Fibroblast of gingiva (primary cell): ENCODE measurements at regions not wholly inside any gene's neighbourhood (a gene's known extent, or its start where the extent isn't known, plus 50 kb on each side); places are given as distances from the start of the nearest gene placed in this dataset.

Source experiments
- DNase-seq: peaks from one replicate; pipeline ENCODE4 v3.0.0-alpha.2; 2011; ENCODE audit warnings: low read depth

GRCh38 chr14:76551906-76552305 is 176.0 kb downstream of the ESRRB start:
- DNase-seq, result no peak

GRCh38 chr14:76564471-76565422 is 188.8 kb downstream of the ESRRB start:
- DNase-seq, result no peak

DNA sequence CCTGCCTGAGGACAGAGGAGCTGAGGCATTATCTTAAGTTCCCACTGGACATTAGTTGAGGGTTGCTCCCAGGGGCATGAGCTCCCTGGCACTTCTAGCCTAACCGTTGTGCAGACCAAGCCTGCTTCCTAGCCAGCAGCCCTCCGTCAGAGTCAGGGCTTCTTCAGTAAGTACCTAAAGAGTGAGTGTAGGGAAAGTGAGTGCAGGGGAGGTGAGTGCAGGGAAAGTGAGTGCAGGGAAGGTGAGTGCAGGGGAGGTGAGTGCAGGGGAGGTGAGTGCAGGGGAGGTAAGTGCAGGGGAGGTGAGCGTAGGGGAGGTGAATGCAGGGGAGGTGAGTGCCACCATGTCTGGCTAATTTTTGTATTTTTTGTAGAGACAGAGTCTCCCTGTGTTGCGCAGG is 190.5 kb downstream of the ESRRB start:
- DNase-seq, result no peak

DNA sequence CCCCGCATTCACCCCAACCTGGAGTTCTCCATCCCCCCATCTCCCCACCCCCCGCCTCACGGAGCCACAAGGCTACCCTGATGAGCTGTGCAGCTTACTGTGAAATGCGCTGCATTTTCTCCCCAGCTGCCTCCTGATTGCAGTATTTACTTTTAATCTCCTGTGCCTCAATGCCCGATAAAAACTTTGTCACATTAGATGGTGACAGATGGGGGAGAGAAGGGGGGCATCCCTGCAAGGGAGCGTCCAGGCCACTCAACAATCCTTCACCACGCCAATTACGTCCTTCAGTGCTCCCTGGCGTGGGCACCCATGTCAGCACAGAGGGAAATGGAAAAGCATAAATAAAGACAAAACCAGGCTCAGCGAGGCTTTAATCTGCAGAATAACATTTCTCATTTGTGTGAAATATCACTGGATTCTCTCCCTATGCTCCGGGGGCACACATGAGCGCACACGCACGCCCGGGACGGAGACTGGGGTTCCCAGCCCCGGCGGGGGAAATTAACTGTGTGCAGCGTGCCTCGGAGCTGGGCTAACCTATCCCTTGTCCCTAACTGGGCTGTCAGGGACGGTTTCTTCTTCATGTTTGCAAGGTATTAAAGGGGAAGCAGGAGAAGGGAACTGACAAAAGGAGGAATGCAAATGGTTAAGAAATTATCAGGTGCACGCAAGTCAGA is 186.7 kb upstream of the VASH1 start:
- no peak for DNase-seq

DNA sequence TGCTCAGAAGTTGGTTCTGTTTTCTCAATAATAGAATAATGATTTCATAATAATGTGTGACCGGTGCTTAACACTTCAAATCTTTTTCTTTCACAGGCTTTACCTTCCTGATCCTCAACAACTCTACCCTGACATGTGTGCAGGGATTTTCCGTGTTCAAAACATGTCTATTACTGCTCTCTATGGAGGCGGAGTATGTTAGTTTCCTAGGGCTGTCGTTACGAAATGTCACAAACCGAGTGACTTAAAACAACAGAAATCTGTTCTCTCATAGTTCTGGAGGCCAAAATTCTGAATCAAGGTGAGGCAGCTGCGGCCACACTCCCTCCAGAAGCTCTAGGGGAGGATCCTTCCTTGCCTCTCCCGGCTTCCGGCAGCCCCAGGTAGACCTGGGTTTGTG is 186.2 kb upstream of the VASH1 start:
- DNase-seq, result no peak

DNA sequence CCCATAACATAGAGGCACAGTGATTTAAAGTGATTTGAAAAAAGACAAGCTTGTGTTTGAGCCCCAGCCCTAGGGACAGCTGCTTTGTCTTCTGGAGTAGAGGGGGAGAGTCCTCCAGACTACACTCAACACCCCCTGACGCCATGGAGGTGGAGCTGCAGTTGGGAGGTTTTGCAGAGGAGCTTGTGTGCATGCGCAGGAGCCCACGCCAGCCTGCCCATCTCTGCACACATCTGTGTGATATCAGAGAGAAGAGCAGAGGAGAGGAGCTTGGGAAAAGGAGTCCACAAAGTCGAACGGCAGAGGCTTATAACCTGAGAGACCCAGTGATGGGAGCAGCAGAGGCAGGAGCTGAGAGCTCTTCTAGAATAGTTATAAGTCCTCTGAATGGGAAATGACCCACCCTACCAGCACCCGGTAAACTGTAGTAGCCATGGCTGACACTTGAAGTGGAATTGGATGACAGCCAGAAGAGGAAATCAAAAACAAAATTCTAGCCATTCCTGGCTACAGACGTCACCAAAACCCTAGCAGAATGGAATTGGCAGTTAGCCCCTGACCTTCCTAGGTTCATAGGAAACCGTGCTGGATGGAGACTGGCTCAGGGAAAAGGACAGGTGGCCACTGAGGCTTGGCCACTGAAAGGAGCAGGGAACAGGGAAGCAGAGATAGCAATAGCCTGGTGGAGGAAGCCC is 185.1 kb upstream of the VASH1 start:
- no peak for DNase-seq

DNA sequence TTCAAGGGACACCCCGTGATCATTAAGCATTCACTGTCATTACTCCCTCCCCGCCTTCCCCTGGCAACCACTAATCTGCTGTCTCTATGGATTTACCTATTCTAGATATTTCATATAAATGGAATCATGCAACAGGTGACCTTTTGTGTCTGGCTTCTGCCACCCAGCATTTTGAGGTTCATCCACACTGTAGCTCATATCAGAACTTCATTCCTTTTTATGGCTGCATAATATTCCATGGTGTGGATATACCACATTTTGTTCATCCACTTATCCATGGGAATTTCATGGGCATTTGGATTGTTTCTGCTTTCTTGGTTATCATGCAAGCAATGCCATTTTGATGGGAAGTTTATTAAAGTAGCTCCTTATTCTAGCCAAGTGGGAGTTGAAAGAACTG is 184.2 kb upstream of the VASH1 start:
- no peak for DNase-seq

DNA sequence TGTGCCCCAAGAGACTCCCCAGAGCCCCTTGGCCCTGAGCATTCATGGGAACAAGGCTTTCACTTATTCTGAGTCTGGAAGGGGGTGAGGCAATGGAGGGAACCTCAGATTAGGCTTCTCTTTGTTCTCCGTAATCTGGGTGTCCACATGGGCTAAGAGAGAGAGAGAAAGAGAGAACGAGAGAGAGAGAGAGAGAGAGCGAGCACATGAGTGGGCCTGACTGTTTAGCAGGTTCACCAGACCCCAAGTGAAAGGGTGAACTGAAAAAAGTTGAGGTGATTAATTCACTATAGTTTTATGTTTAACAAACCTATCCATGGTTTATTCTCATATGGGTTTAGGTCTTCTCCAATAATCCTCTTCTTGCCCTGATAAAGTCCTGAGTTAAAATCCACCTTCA is 183.4 kb upstream of the VASH1 start:
- no peak for DNase-seq

DNA sequence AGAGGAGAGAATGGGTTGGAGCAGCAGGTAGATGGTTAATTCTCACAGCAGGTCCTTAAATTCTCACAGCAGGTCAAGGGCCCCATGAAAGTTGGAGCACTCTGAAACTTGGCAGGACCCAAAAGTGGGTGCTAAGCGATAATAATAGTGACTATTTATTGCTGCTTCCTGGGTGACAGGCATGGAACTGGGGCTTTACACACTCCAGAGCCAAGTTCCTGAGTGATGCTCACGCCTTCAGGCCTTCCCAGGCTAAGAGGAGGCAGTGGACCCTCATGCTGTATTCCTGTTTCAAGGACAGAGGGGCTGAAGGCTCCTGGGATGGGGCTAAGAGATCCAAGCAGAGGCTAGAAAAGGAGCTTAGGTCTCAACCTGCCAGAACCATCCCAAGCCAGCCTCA is 180.9 kb upstream of the VASH1 start:
- no peak for DNase-seq

- DNase-seq, result no peak
Observed at GRCh38 chr14:76580967-76581366, 180.3 kb upstream of the VASH1 start.

DNA sequence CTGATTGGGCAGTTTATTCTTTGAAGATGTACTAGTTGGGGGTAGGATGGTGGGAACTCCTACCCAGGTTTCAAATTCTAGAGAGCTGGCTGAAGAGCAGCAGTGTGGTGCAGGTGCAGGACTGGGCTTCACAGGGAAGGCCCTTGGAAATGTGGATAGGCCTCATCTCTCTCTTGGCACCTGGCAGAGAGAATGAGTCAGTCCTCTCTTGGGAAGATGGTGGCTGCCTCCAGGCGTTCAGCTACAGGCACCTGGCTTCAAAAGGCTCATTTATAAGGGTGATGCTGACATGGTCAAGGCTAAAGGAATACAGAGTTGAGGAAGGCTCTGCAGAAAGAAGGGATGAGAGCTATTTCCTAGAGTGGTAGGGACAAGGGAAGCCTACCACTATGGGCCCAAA is 179.7 kb upstream of the VASH1 start:
- no peak for DNase-seq

- DNase-seq, result no peak
Observed at GRCh38 chr14:76582447-76582846, 178.8 kb upstream of the VASH1 start.

DNA sequence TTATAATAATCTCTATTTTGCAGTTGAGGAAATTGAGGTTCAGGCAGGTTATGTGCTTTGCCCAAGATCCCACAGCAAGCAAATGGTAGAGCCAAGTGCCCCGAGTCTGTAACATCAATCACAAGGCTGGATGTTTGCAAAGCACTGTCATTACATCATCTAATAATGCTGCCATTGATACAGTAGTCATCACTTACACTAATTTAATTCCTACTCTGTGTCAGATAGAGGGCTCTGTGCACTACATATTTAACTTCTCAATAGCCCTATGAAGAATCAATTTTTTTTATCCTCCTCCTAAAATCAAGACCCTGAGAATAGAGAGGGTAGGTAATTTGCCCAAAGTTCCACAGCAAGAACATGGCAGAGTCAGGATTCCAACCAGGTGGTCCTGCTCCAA is 178.1 kb upstream of the VASH1 start:
- no peak for DNase-seq

DNA sequence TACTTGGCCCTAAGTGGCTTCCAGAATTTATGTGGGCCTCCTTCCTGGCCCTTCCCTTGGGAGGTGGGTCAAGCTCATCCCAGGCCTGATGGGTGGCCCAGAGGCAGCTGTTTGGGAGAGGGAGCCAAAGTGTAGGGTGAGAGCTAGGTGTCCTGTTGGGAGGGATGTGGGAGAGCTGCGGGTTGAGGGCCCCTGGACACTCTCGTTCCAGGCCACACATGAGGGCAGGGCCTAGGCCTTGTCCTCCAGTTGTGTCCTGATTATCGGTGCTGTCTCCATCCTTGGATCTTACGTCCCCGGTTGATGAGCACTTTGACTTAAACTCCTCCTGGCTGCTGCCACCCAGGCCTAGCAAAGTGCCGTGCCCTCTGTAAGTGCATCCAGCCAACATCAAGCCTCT is 177.5 kb upstream of the VASH1 start:
- no peak for DNase-seq

GRCh38 chr14:76584271-76584702 is 177.0 kb upstream of the VASH1 start:
- no peak for DNase-seq

- DNase-seq, result no peak
Observed at GRCh38 chr14:76585616-76586015, 175.7 kb upstream of the VASH1 start.

- no peak for DNase-seq
Observed at GRCh38 chr14:76589246-76589645, 172.0 kb upstream of the VASH1 start.

DNA sequence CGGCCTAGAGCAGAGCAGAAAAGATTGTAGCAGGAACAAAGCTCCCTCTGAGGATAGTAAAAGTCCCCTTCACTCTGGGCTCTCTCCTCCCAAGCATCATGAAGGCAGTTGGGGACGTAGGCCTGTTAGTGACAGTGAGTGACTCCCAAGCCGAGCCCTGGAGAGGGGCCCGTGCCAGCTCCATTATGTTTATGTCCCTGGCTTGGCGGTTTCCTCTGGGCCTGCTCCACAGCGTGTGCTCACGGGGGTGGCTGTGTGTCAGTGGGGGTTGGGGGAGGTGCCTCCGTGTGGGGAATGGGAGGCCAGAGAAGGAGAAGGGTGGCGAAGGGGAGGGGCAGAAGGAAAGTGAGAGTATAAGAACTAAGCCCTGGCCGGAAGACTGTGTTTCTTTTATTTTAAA is 170.0 kb upstream of the VASH1 start:
- DNase-seq, result no peak

- no peak for DNase-seq
Observed at GRCh38 chr14:76595266-76595665, 166.0 kb upstream of the VASH1 start.

DNA sequence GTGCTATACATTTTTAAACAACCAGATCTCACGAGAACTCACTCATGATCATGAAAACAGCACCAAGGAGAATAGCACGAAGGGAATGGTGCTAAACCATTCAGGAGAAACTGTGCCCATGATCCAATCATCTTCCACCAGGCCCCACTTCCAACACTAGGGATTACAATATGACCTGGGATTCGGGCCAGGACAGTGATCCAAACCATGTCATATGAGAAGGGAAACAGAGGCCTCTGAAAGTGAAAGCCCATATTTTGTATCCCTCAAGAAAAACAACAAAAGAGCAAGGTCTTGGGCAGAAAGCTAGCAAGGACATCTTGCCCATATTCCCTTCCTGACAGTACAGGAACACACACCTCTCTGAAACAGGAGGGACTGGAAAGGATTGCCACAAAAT is 163.9 kb upstream of the VASH1 start:
- no peak for DNase-seq

- DNase-seq, result no peak
Observed at GRCh38 chr14:76599141-76599540, 162.1 kb upstream of the VASH1 start.

GRCh38 chr14:76599559-76600287 is 161.5 kb upstream of the VASH1 start:
- no peak for DNase-seq
